ENCODE measurements at regions not wholly inside any gene's neighbourhood (a gene's known extent, or its start where the extent isn't known, plus 50 kb on each side); places are given as distances from the start of the nearest gene placed in this dataset.

- TF ChIP-seq RAD21 (conservative IDR thresholded peaks at IDR 0.05 in 1 of 2, IDR thresholded peaks at IDR 0.05 in 1 of 2) (no peak), REST (IDR thresholded peaks at IDR 0.05) (no peak), CTCF (IDR thresholded peaks at IDR 0.05) (no peak), USF2 (IDR thresholded peaks at IDR 0.05) (no peak)
Measured at GRCh38 chr2:30351116-30351515, 95.9 kb upstream of the LCLAT1 start.
